ENCODE measurements at regions not wholly inside any gene's neighbourhood (a gene's known extent, or its start where the extent isn't known, plus 50 kb on each side); places are given as distances from the start of the nearest gene placed in this dataset.

DNA sequence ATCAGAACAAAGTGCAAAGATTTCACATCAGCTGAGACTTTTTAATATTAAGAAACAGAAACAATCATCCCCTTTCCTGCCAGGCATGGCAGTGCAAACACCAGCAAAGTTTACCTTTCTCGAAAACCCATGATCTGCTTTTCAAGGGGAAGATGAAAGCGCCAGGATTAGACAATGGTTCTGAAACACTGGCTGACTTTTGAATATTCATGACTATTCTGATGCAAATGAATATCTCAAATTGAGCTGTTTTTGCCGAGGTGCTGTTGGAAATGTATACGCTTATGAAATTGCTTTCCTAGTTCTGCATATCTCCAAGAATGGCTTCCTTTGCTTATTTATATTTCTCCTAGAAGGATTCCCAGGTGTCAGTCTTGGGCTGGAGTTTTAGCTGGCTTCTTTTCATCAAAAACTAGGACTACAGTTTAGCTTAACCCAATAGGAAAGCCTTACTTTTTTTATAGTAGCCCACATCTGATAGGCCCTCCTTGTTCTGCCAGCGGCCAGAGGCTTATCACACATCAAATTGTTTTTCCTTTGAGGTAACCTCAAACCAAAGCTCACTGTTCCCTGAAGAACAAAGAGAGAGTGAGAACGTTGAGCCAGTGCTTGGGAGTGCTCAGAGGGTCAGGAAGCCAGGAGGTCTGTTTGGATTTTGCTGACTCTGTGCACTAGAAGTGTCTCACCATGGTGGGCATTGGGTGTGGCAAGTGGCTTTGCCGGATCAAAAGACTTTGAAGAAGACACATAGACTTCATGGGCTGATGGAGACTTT, 74.0 kb upstream of the PLCL2 start:
- no peak for DNase-seq

DNA sequence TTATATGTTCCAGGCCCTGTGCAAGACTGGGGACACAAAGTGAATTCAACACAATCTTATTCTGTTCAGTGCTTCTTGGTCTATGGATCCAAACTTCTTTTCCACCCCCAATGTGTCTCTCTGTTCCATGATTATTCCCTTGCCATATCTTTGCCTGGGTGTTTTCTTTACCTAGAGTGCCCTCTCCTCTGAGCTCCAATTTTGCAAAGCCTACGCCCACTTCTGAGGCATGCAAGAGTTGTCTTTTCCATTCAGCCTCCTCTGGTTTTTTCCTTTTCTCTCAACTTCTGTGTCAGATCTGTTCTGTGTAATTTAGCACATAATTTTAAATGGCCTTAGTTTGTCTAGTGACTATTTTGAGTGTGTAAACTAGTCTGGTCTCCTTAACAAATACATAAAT, 72.8 kb upstream of the PLCL2 start:
- no peak for DNase-seq

DNA sequence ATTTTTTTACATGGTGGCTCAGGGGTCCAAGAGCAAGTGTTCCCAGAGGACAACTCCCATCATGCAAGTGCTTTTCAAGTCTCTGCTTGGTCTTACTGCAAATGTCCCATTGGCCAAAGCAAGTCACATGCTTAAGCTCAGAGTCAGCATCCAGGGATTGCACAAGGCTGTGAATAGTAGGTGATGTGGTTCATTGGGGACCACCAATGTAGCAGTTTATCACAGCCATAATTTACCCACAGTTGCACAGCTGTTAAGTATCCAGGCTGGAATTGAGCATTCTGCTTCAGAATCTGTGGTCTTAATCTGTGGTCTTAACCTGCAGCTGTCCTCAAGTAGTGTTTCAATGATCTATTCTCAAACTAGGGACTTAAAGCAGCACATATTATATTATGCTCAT, 71.4 kb upstream of the PLCL2 start:
- no peak for DNase-seq

DNA sequence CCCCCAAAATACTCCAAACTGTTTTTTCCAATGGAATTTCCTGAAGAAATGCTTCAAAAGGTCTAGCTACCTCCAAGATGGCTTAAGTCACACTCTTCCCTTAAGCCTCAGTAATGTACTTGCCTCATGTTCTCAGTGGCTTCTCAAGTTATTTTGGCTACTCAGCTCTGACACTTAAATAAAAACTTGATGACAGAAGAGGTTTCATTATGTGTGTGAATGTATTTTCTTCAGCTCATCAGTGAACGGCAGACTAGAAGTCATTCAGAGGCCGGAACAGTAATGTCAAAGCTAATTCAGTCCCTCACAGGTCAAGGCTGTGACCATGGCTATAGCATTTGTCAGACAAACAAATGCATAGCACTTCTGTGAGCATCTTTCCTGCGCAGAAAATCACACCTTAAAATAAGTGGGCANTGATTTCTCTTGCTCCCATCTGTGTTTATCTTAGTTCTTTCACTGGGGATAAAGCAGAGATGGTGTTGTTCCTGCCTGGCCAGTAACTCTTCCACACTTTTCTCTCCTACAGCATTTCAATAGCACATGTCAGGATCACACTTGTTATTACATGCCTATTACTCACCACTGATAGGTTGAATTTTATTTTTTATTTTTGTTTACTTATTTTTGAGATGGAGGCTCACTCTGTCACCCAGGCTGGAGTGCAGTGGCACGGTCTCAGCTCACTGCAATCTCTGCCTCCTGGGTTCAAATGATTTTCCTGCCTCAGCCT, 68.5 kb upstream of the PLCL2 start:
- DNase-seq = no peak

DNA sequence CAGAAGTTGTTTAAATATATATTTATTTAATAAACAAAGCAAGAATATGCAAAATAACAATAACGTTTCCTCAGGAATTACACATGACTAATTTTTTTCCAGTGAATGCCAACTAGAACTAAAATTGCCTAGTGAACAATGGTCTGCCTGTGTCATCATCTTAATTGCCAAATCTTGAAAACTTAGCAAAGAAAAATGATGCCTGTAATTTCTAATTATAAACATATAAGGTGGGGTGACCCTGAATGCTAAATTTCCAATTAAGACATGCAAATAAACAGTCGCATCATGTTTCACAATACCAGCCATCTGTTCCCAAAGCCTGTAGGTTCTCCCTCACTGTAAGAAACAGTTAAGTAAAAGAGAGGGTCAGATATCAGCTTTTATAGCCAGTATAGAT, 67.6 kb upstream of the PLCL2 start:
- DNase-seq = no peak

DNA sequence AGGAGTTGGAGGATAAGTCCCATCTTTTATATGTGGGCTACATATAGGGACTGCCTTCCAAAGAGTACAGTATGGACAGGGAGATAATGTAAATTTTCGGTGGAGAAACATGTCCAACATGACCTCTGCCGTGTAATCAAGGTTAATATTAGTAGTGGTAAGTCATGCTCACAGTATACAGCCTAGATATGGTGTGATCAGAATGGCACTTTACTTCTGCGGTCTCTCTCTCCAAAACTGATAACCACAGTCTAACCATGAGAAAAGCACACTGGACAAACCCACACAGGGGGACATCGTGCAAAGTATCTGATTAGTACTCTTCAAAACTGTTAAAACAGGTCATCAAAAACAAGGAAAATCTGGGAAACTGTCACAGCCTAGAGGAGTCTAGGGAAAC, 66.6 kb upstream of the PLCL2 start:
- DNase-seq = no peak

DNA sequence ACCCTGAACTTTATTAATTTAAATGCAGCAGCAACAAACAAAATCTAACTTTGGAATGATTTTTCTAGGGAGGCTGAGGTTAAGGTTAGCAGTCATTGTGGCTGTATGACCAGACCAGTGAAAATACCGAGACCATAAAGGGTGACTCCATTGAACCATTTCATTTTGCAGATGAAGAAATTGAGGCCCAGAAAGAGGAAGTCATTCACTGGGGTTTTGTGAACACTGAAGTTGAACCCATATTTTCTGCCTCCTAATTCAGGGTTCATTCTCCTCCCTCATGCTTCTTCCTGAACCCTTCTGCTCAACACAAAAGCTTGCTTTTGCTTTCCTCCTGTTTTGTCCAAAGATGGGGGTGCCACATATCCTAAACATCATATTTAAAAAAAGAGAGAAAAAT, 65.8 kb upstream of the PLCL2 start:
- no peak for DNase-seq

DNA sequence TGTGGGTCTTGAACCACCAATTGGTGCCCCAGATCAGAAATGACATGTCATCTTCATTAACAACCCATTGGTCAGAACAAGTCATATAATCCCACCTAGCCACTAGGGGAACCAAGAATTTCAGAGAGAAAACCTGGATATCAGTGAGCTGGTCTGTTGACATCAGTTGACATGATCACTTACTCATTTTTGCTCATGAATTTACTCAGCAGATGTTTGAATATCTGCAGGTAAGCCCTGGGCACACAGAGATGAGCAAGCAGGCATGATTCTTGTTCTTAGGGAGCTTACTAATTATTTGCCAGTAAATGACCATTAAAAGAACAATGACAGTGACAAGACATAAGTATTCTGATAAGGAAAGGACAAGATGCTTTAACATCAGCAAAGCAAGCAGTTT, 64.3 kb upstream of the PLCL2 start:
- no peak for DNase-seq

DNA sequence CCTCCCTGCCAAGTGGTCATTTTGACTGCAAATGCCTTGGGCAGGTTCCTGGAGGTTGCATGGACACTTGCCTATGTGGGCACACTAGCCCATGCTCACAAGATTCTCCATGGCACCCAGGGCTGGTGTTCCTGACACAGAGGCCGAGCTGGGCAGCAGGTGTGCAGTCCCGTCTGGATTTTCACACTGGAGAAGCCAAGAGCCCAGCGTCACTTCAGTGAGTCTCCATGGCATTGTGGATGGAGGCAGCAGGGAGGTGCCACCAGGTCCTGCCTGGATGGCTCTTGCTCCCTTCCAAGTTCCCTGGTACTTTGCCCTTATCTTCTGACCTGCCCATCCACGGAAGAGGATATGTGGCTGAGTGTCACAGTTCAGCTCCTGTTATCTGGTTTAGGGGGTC, 63.7 kb upstream of the PLCL2 start:
- no peak for DNase-seq

DNA sequence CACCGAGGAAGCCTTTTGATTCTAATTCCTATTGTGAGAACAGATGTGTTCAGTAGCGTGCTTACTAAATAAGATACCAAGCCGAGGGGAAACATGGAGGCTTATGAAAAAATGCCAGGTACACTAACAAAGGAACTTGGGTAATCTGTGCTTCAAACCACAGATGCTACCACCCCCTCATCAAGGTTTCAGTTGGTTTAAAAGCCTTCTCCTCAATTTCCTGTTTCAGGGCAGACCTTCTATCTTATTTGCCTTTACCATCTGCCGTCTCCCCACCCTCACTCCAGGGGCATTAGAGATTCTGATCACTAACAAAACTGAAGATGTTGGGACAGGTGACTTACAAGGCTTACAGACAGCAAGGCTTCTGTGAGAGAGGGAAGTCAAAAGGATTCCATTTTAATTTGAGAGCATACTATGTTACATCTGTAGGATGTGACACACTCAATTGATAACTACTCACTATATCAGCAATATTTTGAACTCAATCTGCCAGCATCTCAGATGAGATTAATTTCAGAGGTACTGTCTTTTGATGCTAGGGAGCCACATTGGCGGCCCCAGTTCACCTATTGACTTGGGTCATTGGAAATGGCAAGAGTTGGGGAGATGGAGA, 60.6 kb upstream of the PLCL2 start:
- no peak for DNase-seq

DNA sequence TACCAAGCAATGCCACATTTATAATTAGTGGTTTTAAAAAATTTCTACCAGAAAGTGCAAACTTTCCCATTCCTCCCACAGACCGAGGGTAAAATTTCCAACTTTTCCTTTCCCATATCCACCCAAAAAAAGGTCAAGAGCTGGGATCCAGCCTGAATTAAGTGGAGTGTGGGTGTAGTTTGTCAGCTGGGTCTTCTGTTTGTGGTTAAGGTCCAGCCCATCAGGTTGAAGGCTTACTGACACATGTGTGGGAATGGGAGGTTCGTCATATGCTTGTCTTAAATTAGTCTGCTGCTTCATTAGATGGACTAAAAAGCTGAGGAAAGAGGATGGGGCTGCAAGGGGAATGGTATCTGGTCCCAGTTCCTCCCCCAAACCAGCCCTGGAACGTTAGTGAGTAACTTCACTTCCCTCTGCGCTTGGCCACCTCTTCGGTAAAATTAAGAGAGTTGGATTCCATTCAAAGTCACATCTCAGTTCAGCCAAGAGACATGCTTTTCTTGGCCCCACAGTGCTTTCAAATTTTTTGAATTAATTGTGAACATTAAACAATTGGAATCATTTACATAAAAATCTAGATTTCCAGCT, 59.0 kb upstream of the PLCL2 start:
- no peak for DNase-seq

DNA sequence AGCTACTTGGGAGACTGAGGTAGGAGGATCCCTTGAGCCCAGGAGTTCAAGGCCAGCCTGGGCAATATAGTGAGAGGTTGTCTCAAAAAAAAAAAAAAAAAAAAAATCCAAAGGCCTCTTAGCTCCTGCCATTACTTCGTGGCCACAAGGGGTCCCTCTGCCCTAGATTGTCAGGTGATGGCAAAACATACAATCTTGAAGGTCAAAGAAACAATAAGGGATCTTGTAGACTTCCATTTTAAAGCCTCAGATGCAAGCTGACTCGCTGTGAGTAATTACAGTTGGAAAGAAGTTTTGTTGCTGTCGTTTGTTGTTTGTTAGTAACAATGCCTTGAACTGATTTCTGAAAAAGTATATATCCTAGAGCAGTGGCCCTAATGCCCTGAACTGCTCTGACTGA, 55.9 kb upstream of the PLCL2 start:
- peak; percentile 48 to 59 for DNase-seq

DNA sequence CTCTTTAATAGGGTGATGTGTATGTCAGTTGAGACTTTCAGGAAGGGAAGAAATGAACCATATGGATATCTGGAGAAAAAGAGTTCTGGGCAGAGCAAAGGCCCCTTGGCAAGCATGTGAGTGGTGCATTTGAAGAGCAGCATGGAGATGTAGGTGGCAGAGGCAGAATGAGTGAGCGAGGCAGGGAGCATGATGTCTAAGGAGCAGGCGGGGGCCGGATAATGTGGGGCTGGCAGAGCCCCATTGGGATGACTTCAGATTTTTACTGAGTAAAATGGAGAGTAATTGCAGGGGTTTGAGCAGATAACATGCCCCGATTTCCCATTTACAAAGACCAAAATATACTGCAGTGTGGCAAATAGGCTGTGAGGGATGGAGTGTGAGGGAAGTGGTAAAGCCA, 52.9 kb upstream of the PLCL2 start:
- DNase-seq = no peak

DNA sequence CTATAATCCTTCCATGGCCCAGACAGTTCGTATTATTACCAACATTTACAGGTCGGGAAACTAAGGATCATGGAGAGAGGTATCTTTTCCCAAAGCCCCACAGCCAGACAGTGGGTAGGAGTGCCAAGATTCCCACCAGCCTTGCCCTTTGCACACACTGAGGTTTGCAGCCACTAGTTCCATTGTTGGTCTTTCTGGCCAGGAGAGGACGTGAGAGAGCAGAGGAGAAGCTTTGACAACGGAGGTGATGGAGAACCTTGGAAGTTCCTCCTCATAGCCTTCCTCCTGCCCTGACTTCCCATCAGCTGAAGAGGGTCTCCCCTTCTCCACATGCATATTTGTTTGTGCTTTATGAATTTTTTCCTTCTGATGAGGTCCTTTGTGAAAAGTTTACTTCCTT, 50.5 kb upstream of the PLCL2 start:
- no peak for DNase-seq

DNA sequence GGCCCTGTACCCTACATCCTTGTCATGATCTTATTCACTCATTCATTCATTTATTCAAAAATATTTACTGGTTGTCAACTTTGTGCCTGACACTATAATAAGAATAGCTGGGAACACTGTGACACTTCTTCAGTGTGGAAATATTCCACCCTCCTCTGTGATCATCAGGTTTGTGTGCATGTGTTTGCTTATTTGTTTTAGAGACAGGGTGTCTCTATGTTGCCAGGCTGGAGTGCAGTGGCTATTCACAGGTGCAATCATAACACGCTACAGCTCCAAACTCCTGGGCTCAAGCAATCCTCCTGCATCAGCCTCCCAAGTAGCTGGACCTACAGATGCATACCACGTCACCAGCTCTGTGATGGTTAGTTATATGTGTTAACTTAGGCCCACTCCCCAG, 50.0 kb upstream of the PLCL2 start:
- no peak for DNase-seq
